SK-N-MC (cell line): ENCODE measurements at regions not wholly inside any gene's neighbourhood (a gene's known extent, or its start where the extent isn't known, plus 50 kb on each side); places are given as distances from the start of the nearest gene placed in this dataset.

Experiments
- EZH2 ChIP-seq: fragments of 200-600 bp; sonication (generic); IDR thresholded peaks from one replicate; pipeline ENCODE4 v1.6.1; 2017; ENCODE audit warnings: antibody characterized with exemption
- POLR2AphosphoS5 ChIP-seq: IDR thresholded peaks from 2 replicates; pipeline ENCODE4 v1.6.1; 2012; ENCODE audit warnings: mild to moderate bottlenecking, low read depth, low read length, borderline replicate concordance

- no peak for TF ChIP-seq EZH2
- TF ChIP-seq POLR2AphosphoS5, result no peak
Measured at GRCh38 chr9:31697956-31698355, 686.5 kb upstream of the ACO1 start.
